ENCODE measurements at regions not wholly inside any gene's neighbourhood (a gene's known extent, or its start where the extent isn't known, plus 50 kb on each side); places are given as distances from the start of the nearest gene placed in this dataset.

- intact Hi-C loops (cut with micrococcal nuclease; ENCODE audit: unreplicated experiment), result no loop called here
- H3K4me2 ChIP-seq, result no peak overlapping the region
- BruUV-seq (replicated peaks), result no TSS peak
- CTCF ChIA-PET, result no interaction called here
- no peaks in the 10 kb centered on the region for H3K4me1 ChIP-seq (replicated peaks; ENCODE audit: insufficient read depth)
- H3K9me3 ChIP-seq (ENCODE audit: insufficient read depth, low read depth), result no peaks in the 10 kb centered on the region
- no peak overlapping the region for H3K27ac ChIP-seq
- H4K20me1 ChIP-seq (ENCODE audit: insufficient read depth), result no peaks in the 10 kb centered on the region
- no peaks in the 10 kb centered on the region for H3K9me2 ChIP-seq (ENCODE audit: insufficient read depth)
- no peaks in the 10 kb centered on the region for H3F3A ChIP-seq (ENCODE audit: insufficient read depth, low read depth)
- POLR2A ChIA-PET (ENCODE audit: unreplicated experiment), result interaction anchor here (0.5 kb wide), 1 partner anchor 878 kb away, joined by 3 read pairs; no protein-coding TSS in a partner anchor
- no peak for TF ChIP-seq CTCF (conservative IDR thresholded peaks at IDR 0.05)
- TF ChIP-seq EZH2 (IDR thresholded peaks at IDR 0.05; ENCODE audit: low read depth), result no peak
- H3K36me3 ChIP-seq (ENCODE audit: low read depth), result no peaks in the 10 kb centered on the region
- H2AFZ ChIP-seq, result no peak overlapping the region
- no peak for DNase-seq
- H3K4me3 ChIP-seq, result no peak overlapping the region
- H3K27me3 ChIP-seq (ENCODE audit: insufficient read depth, low read depth), result no peaks in the 10 kb centered on the region
- no peaks in the 10 kb centered on the region for H3K79me2 ChIP-seq (ENCODE audit: low read depth)
These were observed 136.1 kb downstream of the KCTD12 start for GRCh38 chr13:76750126-76750525.

- TF ChIP-seq CTCF (conservative IDR thresholded peaks at IDR 0.05) (no peak), EZH2 (IDR thresholded peaks at IDR 0.05; ENCODE audit: low read depth) (no peak)
- Histone ChIP-seq H3K9me3 (ENCODE audit: insufficient read depth, low read depth) (no peaks in the 10 kb centered on the region), H3K27me3 (ENCODE audit: insufficient read depth, low read depth) (no peaks in the 10 kb centered on the region), H3F3A (ENCODE audit: insufficient read depth, low read depth) (no peaks in the 10 kb centered on the region), H3K4me2 (no peak overlapping the region), H3K36me3 (ENCODE audit: low read depth) (no peaks in the 10 kb centered on the region), H3K4me1 (replicated peaks; ENCODE audit: insufficient read depth) (no peaks in the 10 kb centered on the region), H3K9me2 (ENCODE audit: insufficient read depth) (no peaks in the 10 kb centered on the region), H3K27ac (no peak overlapping the region), H3K4me3 (no peak overlapping the region), H2AFZ (no peak overlapping the region), H3K79me2 (ENCODE audit: low read depth) (no peaks in the 10 kb centered on the region), H4K20me1 (ENCODE audit: insufficient read depth) (no peaks in the 10 kb centered on the region)
- CTCF ChIA-PET, result no interaction called here
- intact Hi-C loops (cut with micrococcal nuclease; ENCODE audit: unreplicated experiment), result no loop called here
- BruUV-seq (replicated peaks), result no TSS peak
- POLR2A ChIA-PET (ENCODE audit: unreplicated experiment), result no interaction called here
- DNase-seq, result no peak
These were observed 140.7 kb downstream of the KCTD12 start for GRCh38 chr13:76745261-76746200.

GRCh38 chr13:76741624-76742023, 144.6 kb downstream of the KCTD12 start:
- Histone ChIP-seq H3K4me1 (replicated peaks; ENCODE audit: insufficient read depth) (no peaks in the 10 kb centered on the region), H3F3A (ENCODE audit: insufficient read depth, low read depth) (no peaks in the 10 kb centered on the region), H3K27ac (no peak overlapping the region), H2AFZ (no peak overlapping the region), H4K20me1 (ENCODE audit: insufficient read depth) (no peaks in the 10 kb centered on the region), H3K4me3 (no peak overlapping the region), H3K9me2 (ENCODE audit: insufficient read depth) (no peaks in the 10 kb centered on the region), H3K4me2 (no peak overlapping the region), H3K36me3 (ENCODE audit: low read depth) (no peaks in the 10 kb centered on the region), H3K27me3 (ENCODE audit: insufficient read depth, low read depth) (no peaks in the 10 kb centered on the region), H3K79me2 (ENCODE audit: low read depth) (no peaks in the 10 kb centered on the region), H3K9me3 (ENCODE audit: insufficient read depth, low read depth) (no peaks in the 10 kb centered on the region)
- intact Hi-C loops (cut with micrococcal nuclease; ENCODE audit: unreplicated experiment), result no loop called here
- DNase-seq, result no peak
- CTCF ChIA-PET, result no interaction called here
- POLR2A ChIA-PET (ENCODE audit: unreplicated experiment), result no interaction called here
- no peak for TF ChIP-seq CTCF (conservative IDR thresholded peaks at IDR 0.05)
- TF ChIP-seq EZH2 (IDR thresholded peaks at IDR 0.05; ENCODE audit: low read depth), result no peak
- BruUV-seq (replicated peaks), result no TSS peak
